Skeletal muscle tissue (tissue), 3 donors: ENCODE measurements at regions not wholly inside any gene's neighbourhood (a gene's known extent, or its start where the extent isn't known, plus 50 kb on each side); places are given as distances from the start of the nearest gene placed in this dataset.
"Not testable (repeated sequence)": the region's sequence is repeated elsewhere in the genome, so short reads cannot be mapped to it uniquely, and the experiment has no call there.

ENCODE experiments used
- H3K27ac ChIP-seq: one replicate; pipeline ENCODE4 v1.7.0; 2013; ENCODE audit warnings: mild to moderate bottlenecking, low read depth, low read length, inconsistent platforms
- H3K27me3 ChIP-seq, 3 donors: one replicate each; pipeline ENCODE4 v1.7.0; 2013; ENCODE audit warnings: low read length in 3 of 3; ENCODE audit not compliant: control insufficient read depth in 3 of 3, insufficient read depth in 3 of 3
- H3K36me3 ChIP-seq, 3 donors: one replicate each; pipeline ENCODE4 v1.7.0; 2013; ENCODE audit warnings: low read length in 3 of 3; ENCODE audit not compliant: control insufficient read depth in 3 of 3, insufficient read depth in 3 of 3
- H3K4me1 ChIP-seq, 3 donors: one replicate each; pipeline ENCODE4 v1.7.0; 2013; ENCODE audit warnings: low read length in 3 of 3, mild to moderate bottlenecking in 3 of 3; ENCODE audit not compliant: control insufficient read depth in 3 of 3, insufficient read depth in 3 of 3
- H3K4me3 ChIP-seq, 3 donors: one replicate each; pipeline ENCODE4 v1.7.0; 2013; ENCODE audit warnings: low read length in 3 of 3
- H3K9ac ChIP-seq, 3 donors: one replicate each; pipeline ENCODE4 v1.7.0; 2013; ENCODE audit warnings: low read length in 3 of 3, mild to moderate bottlenecking in 3 of 3, moderate library complexity in 2 of 3, low read depth in 1 of 3
- H3K9me3 ChIP-seq, 3 donors: one replicate each; pipeline ENCODE4 v1.7.0; 2013; ENCODE audit warnings: low read length in 3 of 3; ENCODE audit not compliant: control insufficient read depth in 3 of 3
- donor health status: Osteomylitis.

GRCh38 chr2:89102587-89102986 is 411.1 kb downstream of the RPIA start:
- H3K4me1 ChIP-seq, H3K9ac ChIP-seq, H3K9me3 ChIP-seq, H3K27ac ChIP-seq, H3K27me3 ChIP-seq, H3K4me3 ChIP-seq, H3K36me3 ChIP-seq: not testable (repeated sequence)

- H3K9ac ChIP-seq, H3K36me3 ChIP-seq, H3K27ac ChIP-seq, H3K27me3 ChIP-seq, H3K9me3 ChIP-seq, H3K4me3 ChIP-seq, H3K4me1 ChIP-seq: not testable (repeated sequence)
Measured at GRCh38 chr2:89106369-89107019, 415.0 kb downstream of the RPIA start.

GRCh38 chr2:89112434-89112833 is 421.0 kb downstream of the RPIA start:
- not testable (repeated sequence) for H3K27ac ChIP-seq, H3K4me1 ChIP-seq, H3K27me3 ChIP-seq, H3K4me3 ChIP-seq, H3K36me3 ChIP-seq, H3K9me3 ChIP-seq, H3K9ac ChIP-seq

GRCh38 chr2:89113286-89113685 is 421.8 kb downstream of the RPIA start:
- not testable (repeated sequence) for H3K27me3 ChIP-seq, H3K9ac ChIP-seq, H3K9me3 ChIP-seq, H3K27ac ChIP-seq, H3K4me3 ChIP-seq, H3K36me3 ChIP-seq, H3K4me1 ChIP-seq

- H3K27ac ChIP-seq, H3K36me3 ChIP-seq, H3K4me1 ChIP-seq, H3K27me3 ChIP-seq, H3K9ac ChIP-seq, H3K9me3 ChIP-seq, H3K4me3 ChIP-seq: not testable (repeated sequence)
Measured at GRCh38 chr2:89129440-89129839, 438.0 kb downstream of the RPIA start.

GRCh38 chr2:89130665-89131308 is 439.3 kb downstream of the RPIA start:
- not testable (repeated sequence) for H3K4me1 ChIP-seq, H3K36me3 ChIP-seq, H3K4me3 ChIP-seq, H3K9ac ChIP-seq, H3K27me3 ChIP-seq, H3K9me3 ChIP-seq, H3K27ac ChIP-seq

GRCh38 chr2:89142959-89143358 is 451.5 kb downstream of the RPIA start:
- H3K9me3 ChIP-seq, H3K27me3 ChIP-seq, H3K4me3 ChIP-seq, H3K27ac ChIP-seq, H3K4me1 ChIP-seq, H3K36me3 ChIP-seq, H3K9ac ChIP-seq: not testable (repeated sequence)

- H3K36me3 ChIP-seq, H3K4me1 ChIP-seq, H3K27ac ChIP-seq, H3K27me3 ChIP-seq, H3K9ac ChIP-seq, H3K4me3 ChIP-seq, H3K9me3 ChIP-seq: not testable (repeated sequence)
Measured at GRCh38 chr2:89145342-89145741, 453.9 kb downstream of the RPIA start.

GRCh38 chr2:89148256-89148655 is 456.8 kb downstream of the RPIA start:
- H3K4me3 ChIP-seq, H3K4me1 ChIP-seq, H3K27ac ChIP-seq, H3K9me3 ChIP-seq, H3K27me3 ChIP-seq, H3K36me3 ChIP-seq, H3K9ac ChIP-seq: not testable (repeated sequence)

GRCh38 chr2:89151699-89152098 is 460.2 kb downstream of the RPIA start:
- not testable (repeated sequence) for H3K9me3 ChIP-seq, H3K4me3 ChIP-seq, H3K27ac ChIP-seq, H3K9ac ChIP-seq, H3K4me1 ChIP-seq, H3K27me3 ChIP-seq, H3K36me3 ChIP-seq

GRCh38 chr2:89152501-89152900 is 461.0 kb downstream of the RPIA start:
- not testable (repeated sequence) for H3K36me3 ChIP-seq, H3K9me3 ChIP-seq, H3K4me3 ChIP-seq, H3K4me1 ChIP-seq, H3K27ac ChIP-seq, H3K9ac ChIP-seq, H3K27me3 ChIP-seq
